Fibroblast of the aortic adventitia (primary cell): ENCODE measurements at regions not wholly inside any gene's neighbourhood (a gene's known extent, or its start where the extent isn't known, plus 50 kb on each side); places are given as distances from the start of the nearest gene placed in this dataset.

Experiments used
- DNase-seq: peaks from one replicate; pipeline ENCODE4 v3.0.0-alpha.2; 2010; ENCODE audit warnings: low read depth
- H3K4me3 ChIP-seq: 2 replicates; pipeline ENCODE4 v1.5.1; 2011; ENCODE audit warnings: low read depth, mild to moderate bottlenecking, control low read depth, low read length, moderate library complexity
- CTCF ChIP-seq: IDR thresholded peaks from 2 replicates; pipeline ENCODE4 v1.5.1; 2011; ENCODE audit warnings: mild to moderate bottlenecking, low read length, control low read depth, inconsistent platforms; ENCODE audit not compliant: insufficient read depth

- TF ChIP-seq CTCF = no peak
- no peak for DNase-seq
- no peak overlapping the region for H3K4me3 ChIP-seq
These were observed 84.6 kb upstream of the FAM3C start for GRCh38 chr7:121480566-121481335.

- no peak for TF ChIP-seq CTCF
- no peak overlapping the region for H3K4me3 ChIP-seq
- DNase-seq = no peak
These were observed 84.0 kb upstream of the FAM3C start for GRCh38 chr7:121480058-121480457.

DNA sequence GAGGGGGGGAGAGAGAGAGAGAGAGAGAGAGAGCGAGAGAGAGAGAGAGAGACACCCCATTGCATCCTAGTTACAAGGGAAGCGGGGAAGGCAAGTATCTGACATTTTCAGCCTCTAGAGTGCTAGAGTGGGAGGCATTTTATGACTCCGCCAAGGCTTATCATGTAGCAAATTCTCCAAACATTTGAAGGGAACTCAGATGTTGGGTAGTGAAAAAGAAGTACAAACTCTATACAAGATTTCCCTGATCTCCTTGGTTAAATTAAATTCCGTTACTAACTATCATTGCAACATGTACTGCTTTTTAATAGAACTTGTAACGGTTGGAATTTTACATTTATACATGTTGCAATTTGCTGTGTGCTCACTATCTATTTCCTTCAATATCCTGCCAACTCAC, 83.4 kb upstream of the FAM3C start:
- no peak overlapping the region for H3K4me3 ChIP-seq
- no peak for DNase-seq
- TF ChIP-seq CTCF = no peak

GRCh38 chr7:121475806-121476205, 79.7 kb upstream of the FAM3C start:
- no peak for TF ChIP-seq CTCF
- H3K4me3 ChIP-seq = no peak overlapping the region

DNA sequence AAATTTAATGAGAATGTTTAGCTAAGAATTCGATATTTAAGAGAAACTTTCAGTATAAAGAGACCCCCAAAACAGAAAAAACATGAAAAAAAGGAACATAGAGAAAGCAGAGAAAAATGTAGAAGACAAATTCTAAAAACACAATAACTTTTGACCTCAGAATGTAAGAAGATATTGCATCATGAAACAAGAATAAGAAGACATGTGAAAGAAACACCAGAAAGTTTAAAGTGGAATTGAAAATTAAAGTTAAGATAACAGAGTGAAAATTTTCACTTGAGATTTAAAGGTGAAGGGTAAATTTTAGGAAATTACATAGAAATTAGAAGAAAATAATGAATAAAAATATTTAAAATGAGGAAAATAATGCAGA, 78.2 kb upstream of the FAM3C start:
- DNase-seq = no peak
- no peak overlapping the region for H3K4me3 ChIP-seq
- no peak for TF ChIP-seq CTCF

More at GRCh38 chr7:121475806-121476205, 79.7 kb upstream of the FAM3C start:
- DNase-seq = peak; percentile 90

- TF ChIP-seq CTCF = no peak
- H3K4me3 ChIP-seq = no peak overlapping the region
- DNase-seq = no peak
These were observed 77.7 kb upstream of the FAM3C start for GRCh38 chr7:121473645-121474300.
